Erythroblast (primary cell): ENCODE measurements at regions not wholly inside any gene's neighbourhood (a gene's known extent, or its start where the extent isn't known, plus 50 kb on each side); places are given as distances from the start of the nearest gene placed in this dataset.

Source experiments
- GATA1 ChIP-seq: IDR thresholded peaks from 2 replicates; pipeline ENCODE4 v1.6.1; 2011; ENCODE audit warnings: low read depth, mild to moderate bottlenecking, control low read depth, low read length, moderate library complexity
- POLR2A ChIP-seq: IDR thresholded peaks from 2 replicates; pipeline ENCODE4 v1.6.1; 2011; ENCODE audit warnings: mild to moderate bottlenecking, low read length

GRCh38 chr3:40972350-40972749 is 227.0 kb upstream of the CTNNB1 start:
- TF ChIP-seq POLR2A: no peak
- no peak for TF ChIP-seq GATA1
